Kidney (tissue), 13 donors: ENCODE measurements at regions not wholly inside any gene's neighbourhood (a gene's known extent, or its start where the extent isn't known, plus 50 kb on each side); places are given as distances from the start of the nearest gene placed in this dataset.
A peak's percentile ranks its signal among the peaks of the same experiment; 100 is the strongest.

ENCODE experiments used
- DNase-seq, 5 donors: peaks; one replicate each; pipeline ENCODE4 v3.0.0-alpha.2; 2013 to 2020
- FAIRE-seq: peaks from 2 replicates; lab custom pipeline; 2012; peaks lifted over from hg19 to GRCh38; lab: Jason Lieb, UNC
- H3K27ac ChIP-seq, 2 donors: one replicate each; pipeline ENCODE4 v1.7.0; 2013; ENCODE audit warnings: low read depth in 2 of 2, low read length in 2 of 2, inconsistent platforms in 1 of 2
- H3K27me3 ChIP-seq: one replicate; pipeline ENCODE4 v1.7.1; 2013; ENCODE audit warnings: low read length, inconsistent platforms; ENCODE audit not compliant: control insufficient read depth, insufficient read depth
- H3K36me3 ChIP-seq, 3 donors: one replicate each; pipeline versions ENCODE4 v1.7.0 to v1.7.1; 2013; ENCODE audit warnings: low read length in 3 of 3, control low read depth in 1 of 3, inconsistent platforms in 1 of 3; ENCODE audit not compliant: insufficient read depth in 3 of 3, control insufficient read depth in 2 of 3
- H3K4me1 ChIP-seq, 3 donors: one replicate each; pipeline versions ENCODE4 v1.7.0 to v1.7.1; 2013; ENCODE audit warnings: low read length in 3 of 3, inconsistent platforms in 1 of 3, low read depth in 1 of 3; ENCODE audit not compliant: control insufficient read depth in 2 of 3, insufficient read depth in 2 of 3
- H3K4me3 ChIP-seq, 3 donors: one replicate each; pipeline versions ENCODE4 v1.7.0 to v1.8.1; 2013; ENCODE audit warnings: low read length in 3 of 3, control low read depth in 1 of 3, inconsistent platforms in 1 of 3
- H3K9ac ChIP-seq, 3 donors: one replicate each; pipeline versions ENCODE4 v1.7.0 to v1.7.1; 2013; ENCODE audit warnings: low read length in 3 of 3, control low read depth in 1 of 3, inconsistent platforms in 1 of 3
- H3K9me3 ChIP-seq, 3 donors: one replicate each; pipeline versions ENCODE4 v1.7.0 to v1.7.1; 2013; ENCODE audit warnings: low read length in 3 of 3, control low read depth in 1 of 3, inconsistent platforms in 1 of 3; ENCODE audit not compliant: control insufficient read depth in 2 of 3, insufficient read depth in 1 of 3
- intact Hi-C: fragments of 100-400 bp; cut with DNase I; formaldehyde crosslinking; loops from one replicate; pipeline ENCODE4 v1.11.1; 2022
- TF ChIP-seq, protein P1 (sequence below): IDR thresholded peaks from 3 replicates; pipeline ENCODE4 v1.5.1; 2012; ENCODE audit warnings: mild to moderate bottlenecking, moderate library complexity, borderline replicate concordance; ENCODE audit not compliant: insufficient read depth; ENCODE audit errors: extremely low read depth
- donor health status: control.
- donor health status: control.
- donor health status: control.
- donor health status: control.
- donor health status: control.
- donor health status: DM: yes; HTN: yes; CAD: no.
- donor health status: Normal renal cell carcinoma (clear cell type).

DNA sequence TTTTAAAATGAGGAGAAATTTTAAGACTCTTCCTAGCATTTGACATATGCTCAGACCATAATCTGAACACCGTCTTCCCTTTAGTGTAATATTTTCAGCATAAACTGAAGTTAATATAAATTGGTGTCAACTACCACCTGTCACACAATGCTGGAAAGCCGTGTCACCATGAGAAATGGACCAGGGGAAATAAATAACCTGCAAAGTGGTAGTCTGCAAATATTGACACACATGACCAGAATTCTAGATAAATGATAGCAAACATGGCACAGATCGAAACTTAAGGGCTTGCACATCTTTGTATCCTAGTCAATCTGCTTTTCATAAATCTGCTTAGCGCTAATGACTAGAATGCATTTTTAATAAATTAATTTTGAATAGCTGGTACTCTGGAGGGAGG, 191.9 kb downstream of the CD83 start:
- Histone ChIP-seq H3K9me3 (no peaks in the 10 kb centered on the region), H3K27me3 (no peaks in the 10 kb centered on the region), H3K27ac (no peak overlapping the region), H3K36me3 (no peaks in the 10 kb centered on the region), H3K9ac (no peak overlapping the region), H3K4me1 (peaks cover 0 to 12% (median 2%) of the 10 kb centered on the region in 3 donors), H3K4me3 (no peak overlapping the region)
- no peak for FAIRE-seq
- intact Hi-C loops = no loop called here
- no peak for DNase-seq
- TF ChIP-seq, protein P1, sequence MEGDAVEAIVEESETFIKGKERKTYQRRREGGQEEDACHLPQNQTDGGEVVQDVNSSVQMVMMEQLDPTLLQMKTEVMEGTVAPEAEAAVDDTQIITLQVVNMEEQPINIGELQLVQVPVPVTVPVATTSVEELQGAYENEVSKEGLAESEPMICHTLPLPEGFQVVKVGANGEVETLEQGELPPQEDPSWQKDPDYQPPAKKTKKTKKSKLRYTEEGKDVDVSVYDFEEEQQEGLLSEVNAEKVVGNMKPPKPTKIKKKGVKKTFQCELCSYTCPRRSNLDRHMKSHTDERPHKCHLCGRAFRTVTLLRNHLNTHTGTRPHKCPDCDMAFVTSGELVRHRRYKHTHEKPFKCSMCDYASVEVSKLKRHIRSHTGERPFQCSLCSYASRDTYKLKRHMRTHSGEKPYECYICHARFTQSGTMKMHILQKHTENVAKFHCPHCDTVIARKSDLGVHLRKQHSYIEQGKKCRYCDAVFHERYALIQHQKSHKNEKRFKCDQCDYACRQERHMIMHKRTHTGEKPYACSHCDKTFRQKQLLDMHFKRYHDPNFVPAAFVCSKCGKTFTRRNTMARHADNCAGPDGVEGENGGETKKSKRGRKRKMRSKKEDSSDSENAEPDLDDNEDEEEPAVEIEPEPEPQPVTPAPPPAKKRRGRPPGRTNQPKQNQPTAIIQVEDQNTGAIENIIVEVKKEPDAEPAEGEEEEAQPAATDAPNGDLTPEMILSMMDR = no peak

- no peaks in the 10 kb centered on the region for H3K36me3 ChIP-seq
- H3K27ac ChIP-seq = no peak overlapping the region
- no peak overlapping the region for H3K9ac ChIP-seq
- H3K27me3 ChIP-seq = no peaks in the 10 kb centered on the region
- H3K4me3 ChIP-seq = no peak overlapping the region
- TF ChIP-seq, protein P1 = no peak
- DNase-seq (no peak), FAIRE-seq (no peak)
- peaks cover 0 to 12% (median 2%) of the 10 kb centered on the region in 3 donors for H3K4me1 ChIP-seq
- intact Hi-C loops = no loop called here
- no peaks in the 10 kb centered on the region for H3K9me3 ChIP-seq
Measured at GRCh38 chr6:14309951-14310445, 192.4 kb downstream of the CD83 start.

- intact Hi-C loops = no loop called here
- H3K9ac ChIP-seq = no peak overlapping the region
- FAIRE-seq (peak; percentile 50), DNase-seq (peak in 3 of 5 donors; percentile 57 to 74 (median 64))
- no peaks in the 10 kb centered on the region for H3K36me3 ChIP-seq
- peaks cover 0 to 12% (median 2%) of the 10 kb centered on the region in 3 donors for H3K4me1 ChIP-seq
- no peaks in the 10 kb centered on the region for H3K9me3 ChIP-seq
- TF ChIP-seq, protein P1 = no peak
- H3K27me3 ChIP-seq = no peaks in the 10 kb centered on the region
- peak overlapping the region; percentile 55 to 66 for H3K27ac ChIP-seq
- H3K4me3 ChIP-seq = peak overlapping the region in 1 of 3 donors; percentile 5
Measured at GRCh38 chr6:14310960-14311359, 193.4 kb downstream of the CD83 start.

DNA sequence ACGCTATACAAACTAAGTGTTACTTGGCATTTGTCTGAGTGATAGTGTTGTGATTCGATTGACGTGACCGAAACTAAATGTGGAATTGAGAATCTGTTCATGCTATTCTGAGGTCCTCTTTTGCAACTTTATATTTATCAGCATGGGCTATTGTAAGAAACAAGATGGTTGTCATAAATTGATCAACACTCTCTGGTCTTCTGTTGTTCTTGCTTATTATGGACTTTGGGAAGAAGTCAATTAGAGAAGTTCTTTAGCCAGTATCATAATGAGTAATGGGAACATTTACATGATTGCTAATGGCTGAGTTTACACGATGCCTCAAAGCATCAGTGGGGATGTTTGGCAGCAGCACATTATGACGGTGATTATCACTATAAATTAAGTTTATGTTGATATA, 195.0 kb downstream of the CD83 start:
- FAIRE-seq (no peak), DNase-seq (no peak)
- H3K4me1 ChIP-seq = peaks cover 2 to 7% (median 2%) of the 10 kb centered on the region in 3 donors
- H3K9ac ChIP-seq = no peak overlapping the region
- TF ChIP-seq, protein P1 = no peak
- intact Hi-C loops = no loop called here
- no peaks in the 10 kb centered on the region for H3K9me3 ChIP-seq
- H3K36me3 ChIP-seq = no peaks in the 10 kb centered on the region
- H3K27ac ChIP-seq = no peak overlapping the region
- no peaks in the 10 kb centered on the region for H3K27me3 ChIP-seq
- no peak overlapping the region for H3K4me3 ChIP-seq
